ENCODE measurements at regions not wholly inside any gene's neighbourhood (a gene's known extent, or its start where the extent isn't known, plus 50 kb on each side); places are given as distances from the start of the nearest gene placed in this dataset.

- H2AFZ ChIP-seq (ENCODE audit: low read depth, low read length, poor library complexity, severe bottlenecking), result no peak overlapping the region
- no peak for DNase-seq (ENCODE audit: low read depth, low spot score)
- intact Hi-C loops (cut with micrococcal nuclease), result no loop called here
Observed at GRCh38 chr5:12934722-12935121, 1009.8 kb downstream of the DNAH5 start.

More at GRCh38 chr5:12934722-12935121, 1009.8 kb downstream of the DNAH5 start:
- no peaks in the 10 kb centered on the region for H3K79me2 ChIP-seq (ENCODE audit: insufficient read depth, low read length)
- H3K27me3 ChIP-seq (ENCODE audit: insufficient read depth, low read length), result no peaks in the 10 kb centered on the region
- TF ChIP-seq POLR2A (IDR thresholded peaks at IDR 0.05; ENCODE audit: borderline replicate concordance, extremely low read depth, insufficient read depth, insufficient read length), result no peak
- TF ChIP-seq EGR1 (IDR thresholded peaks at IDR 0.05; ENCODE audit: low read depth), result no peak
- TF ChIP-seq TCF7L2 (IDR thresholded peaks at IDR 0.05; ENCODE audit: borderline replicate concordance, extremely low read depth, insufficient read depth, insufficient read length), result no peak
- no peak for TF ChIP-seq CBX3 (IDR thresholded peaks at IDR 0.05; ENCODE audit: low read depth)
- TF ChIP-seq, protein P1, sequence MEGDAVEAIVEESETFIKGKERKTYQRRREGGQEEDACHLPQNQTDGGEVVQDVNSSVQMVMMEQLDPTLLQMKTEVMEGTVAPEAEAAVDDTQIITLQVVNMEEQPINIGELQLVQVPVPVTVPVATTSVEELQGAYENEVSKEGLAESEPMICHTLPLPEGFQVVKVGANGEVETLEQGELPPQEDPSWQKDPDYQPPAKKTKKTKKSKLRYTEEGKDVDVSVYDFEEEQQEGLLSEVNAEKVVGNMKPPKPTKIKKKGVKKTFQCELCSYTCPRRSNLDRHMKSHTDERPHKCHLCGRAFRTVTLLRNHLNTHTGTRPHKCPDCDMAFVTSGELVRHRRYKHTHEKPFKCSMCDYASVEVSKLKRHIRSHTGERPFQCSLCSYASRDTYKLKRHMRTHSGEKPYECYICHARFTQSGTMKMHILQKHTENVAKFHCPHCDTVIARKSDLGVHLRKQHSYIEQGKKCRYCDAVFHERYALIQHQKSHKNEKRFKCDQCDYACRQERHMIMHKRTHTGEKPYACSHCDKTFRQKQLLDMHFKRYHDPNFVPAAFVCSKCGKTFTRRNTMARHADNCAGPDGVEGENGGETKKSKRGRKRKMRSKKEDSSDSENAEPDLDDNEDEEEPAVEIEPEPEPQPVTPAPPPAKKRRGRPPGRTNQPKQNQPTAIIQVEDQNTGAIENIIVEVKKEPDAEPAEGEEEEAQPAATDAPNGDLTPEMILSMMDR (IDR thresholded peaks at IDR 0.05 in 2 of 3, conservative IDR thresholded peaks at IDR 0.05 in 1 of 3; ENCODE audit: borderline replicate concordance in 1 of 3, insufficient read depth in 1 of 3, low read depth in 2 of 3, low read length in 2 of 3), result no peak
- TF ChIP-seq, protein P2, sequence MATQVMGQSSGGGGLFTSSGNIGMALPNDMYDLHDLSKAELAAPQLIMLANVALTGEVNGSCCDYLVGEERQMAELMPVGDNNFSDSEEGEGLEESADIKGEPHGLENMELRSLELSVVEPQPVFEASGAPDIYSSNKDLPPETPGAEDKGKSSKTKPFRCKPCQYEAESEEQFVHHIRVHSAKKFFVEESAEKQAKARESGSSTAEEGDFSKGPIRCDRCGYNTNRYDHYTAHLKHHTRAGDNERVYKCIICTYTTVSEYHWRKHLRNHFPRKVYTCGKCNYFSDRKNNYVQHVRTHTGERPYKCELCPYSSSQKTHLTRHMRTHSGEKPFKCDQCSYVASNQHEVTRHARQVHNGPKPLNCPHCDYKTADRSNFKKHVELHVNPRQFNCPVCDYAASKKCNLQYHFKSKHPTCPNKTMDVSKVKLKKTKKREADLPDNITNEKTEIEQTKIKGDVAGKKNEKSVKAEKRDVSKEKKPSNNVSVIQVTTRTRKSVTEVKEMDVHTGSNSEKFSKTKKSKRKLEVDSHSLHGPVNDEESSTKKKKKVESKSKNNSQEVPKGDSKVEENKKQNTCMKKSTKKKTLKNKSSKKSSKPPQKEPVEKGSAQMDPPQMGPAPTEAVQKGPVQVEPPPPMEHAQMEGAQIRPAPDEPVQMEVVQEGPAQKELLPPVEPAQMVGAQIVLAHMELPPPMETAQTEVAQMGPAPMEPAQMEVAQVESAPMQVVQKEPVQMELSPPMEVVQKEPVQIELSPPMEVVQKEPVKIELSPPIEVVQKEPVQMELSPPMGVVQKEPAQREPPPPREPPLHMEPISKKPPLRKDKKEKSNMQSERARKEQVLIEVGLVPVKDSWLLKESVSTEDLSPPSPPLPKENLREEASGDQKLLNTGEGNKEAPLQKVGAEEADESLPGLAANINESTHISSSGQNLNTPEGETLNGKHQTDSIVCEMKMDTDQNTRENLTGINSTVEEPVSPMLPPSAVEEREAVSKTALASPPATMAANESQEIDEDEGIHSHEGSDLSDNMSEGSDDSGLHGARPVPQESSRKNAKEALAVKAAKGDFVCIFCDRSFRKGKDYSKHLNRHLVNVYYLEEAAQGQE (IDR thresholded peaks at IDR 0.05; ENCODE audit: low read depth), result no peak
- TF ChIP-seq SIN3A (IDR thresholded peaks at IDR 0.05; ENCODE audit: low read depth), result no peak
- TF ChIP-seq SRF (IDR thresholded peaks at IDR 0.05; ENCODE audit: low read depth), result no peak
- no peak for TF ChIP-seq RAD21 (IDR thresholded peaks at IDR 0.05; ENCODE audit: low read depth)
- TF ChIP-seq EZH2phosphoT487 (IDR thresholded peaks at IDR 0.05; ENCODE audit: borderline replicate concordance), result no peak
- no peak for TF ChIP-seq SP1 (IDR thresholded peaks at IDR 0.05; ENCODE audit: low read depth)
- no peak for TF ChIP-seq MAX (IDR thresholded peaks at IDR 0.05)
- TF ChIP-seq YY1 (IDR thresholded peaks at IDR 0.05; ENCODE audit: extremely low read depth, insufficient replicate concordance, low read depth, low read length), result no peak
- no peak for TF ChIP-seq POLR2AphosphoS5 (IDR thresholded peaks at IDR 0.05; ENCODE audit: low read depth, low read length)
- no peak for TF ChIP-seq FOSL1 (IDR thresholded peaks at IDR 0.05; ENCODE audit: low read depth)
- no peak for TF ChIP-seq JUND (IDR thresholded peaks at IDR 0.05)
- no peak for TF ChIP-seq CEBPB (IDR thresholded peaks at IDR 0.05; ENCODE audit: low read depth)
- TF ChIP-seq ZBTB33 (IDR thresholded peaks at IDR 0.05; ENCODE audit: extremely low read depth, insufficient replicate concordance, low read length), result no peak
- no peak for TF ChIP-seq ATF3 (IDR thresholded peaks at IDR 0.05)
- no peak for TF ChIP-seq ELF1 (IDR thresholded peaks at IDR 0.05; ENCODE audit: borderline replicate concordance, low read depth)
- POLR2A ChIA-PET, result no interaction called here
- H3K36me3 ChIP-seq (ENCODE audit: control insufficient read depth in 1 of 2, insufficient read depth in 2 of 2, low read length in 2 of 2), result no peaks in the 10 kb centered on the region
- RAD21 ChIA-PET (ENCODE audit: low non-redundant PET in 1 of 2, low total read pairs in 2 of 2, uncharacterized antibody in 2 of 2, unreplicated experiment in 2 of 2), result no interaction called here
- H3K9me2 ChIP-seq (ENCODE audit: insufficient read depth), result no peaks in the 10 kb centered on the region
- no peaks in the 10 kb centered on the region for H3K4me1 ChIP-seq (ENCODE audit: control insufficient read depth in 1 of 2, insufficient read depth in 2 of 2, low read length in 2 of 2)
- no peak overlapping the region for H3K9ac ChIP-seq (ENCODE audit: low read length)
- H3K4me3 ChIP-seq (replicated peaks in 1 of 2; ENCODE audit: low read depth in 1 of 2, low read length in 2 of 2), result no peak overlapping the region
- CTCF ChIA-PET, result no interaction called here
- ATAC-seq, result no peak
- H4K20me1 ChIP-seq (ENCODE audit: insufficient read depth), result no peaks in the 10 kb centered on the region
- peaks cover 0 to 10% of the 10 kb centered on the region in 2 experiments; a peak in 2 of 4 replicates for H3K9me3 ChIP-seq (ENCODE audit: control insufficient read depth in 1 of 2, insufficient read depth in 1 of 2, low read depth in 1 of 2, low read length in 2 of 2)
- BruUV-seq (replicated peaks), result no TSS peak
- H3K27ac ChIP-seq (ENCODE audit: low read depth, low read length), result no peak overlapping the region
- no peak overlapping the region for H3K4me2 ChIP-seq (ENCODE audit: low read length)

Data from HCT116 (cell line).